NOMO-1 (cell line): ENCODE measurements at regions not wholly inside any gene's neighbourhood (a gene's known extent, or its start where the extent isn't known, plus 50 kb on each side); places are given as distances from the start of the nearest gene placed in this dataset.

ENCODE experiments used
- DNase-seq, 2 experiments: peaks; one replicate each; lab custom pipeline; 2025; ENCODE audit not compliant: unreplicated experiment in 2 of 2; lab: John Stamatoyannopoulos, UW

DNA sequence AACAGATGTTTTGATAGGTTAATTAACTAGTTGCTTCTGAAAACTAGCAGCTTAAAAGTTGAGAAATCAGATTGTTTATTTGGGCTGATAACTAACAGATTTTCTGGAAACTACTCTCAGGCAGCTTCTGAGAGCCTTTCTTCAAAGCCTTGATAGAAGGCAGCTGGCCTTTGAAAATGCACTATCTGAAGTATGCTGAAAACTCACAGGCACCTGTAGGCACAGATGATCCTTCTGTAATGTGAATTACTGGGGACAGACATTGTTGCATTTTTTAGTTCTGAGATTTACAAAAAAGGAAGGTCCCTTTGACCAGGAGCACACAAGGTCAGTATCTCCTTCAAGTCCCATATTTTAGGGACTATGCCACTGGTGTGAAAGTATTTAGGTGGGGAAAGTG, 460.8 kb upstream of the CNTN5 start:
- no peak for DNase-seq

- DNase-seq, result no peak
These were observed 459.5 kb upstream of the CNTN5 start for GRCh38 chr11:98561252-98561651.

- DNase-seq, result no peak
These were observed 458.8 kb upstream of the CNTN5 start for GRCh38 chr11:98561877-98562395.

DNA sequence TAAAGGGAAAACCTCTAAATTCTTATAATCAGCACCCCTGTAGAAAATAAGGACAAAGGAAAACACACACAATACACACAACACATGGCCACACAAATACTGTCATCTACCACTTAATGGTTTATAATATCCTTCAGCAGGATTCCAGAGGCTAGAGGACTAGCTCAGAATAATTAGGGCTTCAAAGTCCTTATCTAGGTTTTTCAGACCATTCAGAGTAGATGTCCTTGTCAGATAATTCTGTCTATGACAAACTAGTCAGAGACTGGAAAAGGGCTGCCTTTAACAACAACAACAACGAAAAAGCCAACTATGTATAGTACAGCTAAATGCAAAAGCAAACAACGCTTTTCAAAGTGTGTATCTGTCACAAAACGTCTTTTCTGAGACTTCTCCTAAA, 456.5 kb upstream of the CNTN5 start:
- DNase-seq, result no peak

- no peak for DNase-seq
These were observed 455.9 kb upstream of the CNTN5 start for GRCh38 chr11:98564881-98565280.

GRCh38 chr11:98565311-98565710, 455.4 kb upstream of the CNTN5 start:
- DNase-seq, result no peak

DNA sequence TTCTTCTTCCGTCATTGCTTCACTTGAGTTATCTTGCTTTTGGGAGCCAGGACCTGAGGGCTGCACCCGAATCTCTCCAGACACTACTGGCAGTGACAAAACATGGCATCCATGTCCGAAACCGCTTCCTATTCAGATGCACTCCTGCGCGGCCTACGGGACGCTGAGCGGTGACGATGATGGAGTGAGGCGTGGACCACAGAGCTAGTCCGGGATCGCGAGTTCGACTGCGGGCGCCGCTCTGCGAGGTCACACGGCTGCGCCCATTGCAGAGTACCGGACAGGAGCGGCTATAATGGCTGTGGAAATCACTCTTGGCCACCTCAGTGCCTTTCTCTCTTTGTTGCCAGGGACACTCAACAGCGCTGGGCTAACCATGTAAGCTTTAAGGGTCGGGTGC, 453.8 kb upstream of the CNTN5 start:
- no peak for DNase-seq

- DNase-seq, result no peak
These were observed 452.7 kb upstream of the CNTN5 start for GRCh38 chr11:98568013-98568412.

GRCh38 chr11:98572941-98573340, 447.8 kb upstream of the CNTN5 start:
- DNase-seq, result no peak

- no peak for DNase-seq
These were observed 432.9 kb upstream of the CNTN5 start for GRCh38 chr11:98587884-98588283.

- DNase-seq, result no peak
These were observed 430.8 kb upstream of the CNTN5 start for GRCh38 chr11:98589967-98590366.

DNA sequence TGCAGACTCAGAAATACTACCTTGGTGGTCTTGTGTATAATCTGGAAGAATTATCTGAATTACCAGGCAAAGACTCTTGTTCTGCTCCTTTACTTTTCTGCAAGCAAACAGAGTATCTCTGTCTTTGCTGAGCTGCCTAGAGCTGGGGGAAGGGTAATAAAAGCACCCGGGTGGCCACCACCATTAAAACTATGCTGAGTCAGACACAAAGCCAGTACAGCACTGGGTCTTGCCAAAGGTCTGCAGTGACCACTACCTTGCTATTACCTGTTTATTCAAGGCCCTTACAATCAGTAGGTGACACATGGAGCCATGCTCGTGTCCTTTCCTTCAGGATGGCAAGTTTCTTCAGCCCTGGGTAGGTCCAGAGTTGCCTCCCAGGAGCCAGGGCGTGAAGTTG, 420.6 kb upstream of the CNTN5 start:
- DNase-seq, result no peak

DNA sequence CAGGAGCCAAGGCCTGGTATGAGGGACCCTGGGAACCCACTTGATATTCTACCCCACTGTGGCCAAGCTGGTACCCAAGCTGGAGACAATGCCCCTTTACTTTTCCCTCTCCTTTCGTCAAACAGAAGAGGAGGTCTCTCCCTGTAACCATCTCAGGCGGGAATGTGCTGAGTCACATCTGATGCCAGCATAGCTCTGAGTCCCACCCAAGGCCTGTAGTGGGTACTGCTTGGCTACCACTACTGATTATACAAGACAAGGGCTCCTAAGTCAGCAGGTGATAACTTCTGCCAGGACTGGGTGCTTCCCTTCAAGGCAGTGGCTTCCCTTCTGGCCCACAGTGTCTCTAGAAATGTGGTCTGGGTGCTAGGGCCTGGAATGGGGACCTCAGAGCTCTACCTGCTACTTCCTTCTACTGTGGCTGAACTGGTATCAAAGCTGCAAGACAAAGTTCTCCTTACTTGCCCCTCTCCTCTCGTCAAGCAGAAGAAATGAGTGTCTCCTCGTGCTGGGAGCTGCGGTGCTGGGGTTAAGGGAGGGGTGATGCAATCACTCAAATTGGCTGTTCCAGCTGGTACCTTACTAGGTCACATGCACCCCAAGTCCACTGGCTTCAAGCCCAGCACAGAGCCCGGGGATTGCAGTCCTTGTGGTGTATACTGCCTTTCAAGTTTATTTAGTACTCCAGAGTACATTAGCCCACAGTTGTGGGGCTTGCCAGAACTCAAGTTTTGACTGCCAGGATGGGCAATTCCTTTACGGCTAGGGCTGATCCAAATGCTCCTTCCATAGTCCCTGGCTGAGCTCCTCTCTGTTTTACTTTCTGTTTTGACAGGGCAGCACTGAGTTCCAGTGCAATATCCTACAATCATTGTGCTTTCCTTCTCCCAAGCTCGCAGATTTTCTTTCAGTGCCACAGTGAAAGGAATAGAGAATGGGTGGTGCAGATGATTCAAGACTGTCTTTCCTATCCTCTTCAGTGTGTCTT, 419.7 kb upstream of the CNTN5 start:
- DNase-seq, result no peak

DNA sequence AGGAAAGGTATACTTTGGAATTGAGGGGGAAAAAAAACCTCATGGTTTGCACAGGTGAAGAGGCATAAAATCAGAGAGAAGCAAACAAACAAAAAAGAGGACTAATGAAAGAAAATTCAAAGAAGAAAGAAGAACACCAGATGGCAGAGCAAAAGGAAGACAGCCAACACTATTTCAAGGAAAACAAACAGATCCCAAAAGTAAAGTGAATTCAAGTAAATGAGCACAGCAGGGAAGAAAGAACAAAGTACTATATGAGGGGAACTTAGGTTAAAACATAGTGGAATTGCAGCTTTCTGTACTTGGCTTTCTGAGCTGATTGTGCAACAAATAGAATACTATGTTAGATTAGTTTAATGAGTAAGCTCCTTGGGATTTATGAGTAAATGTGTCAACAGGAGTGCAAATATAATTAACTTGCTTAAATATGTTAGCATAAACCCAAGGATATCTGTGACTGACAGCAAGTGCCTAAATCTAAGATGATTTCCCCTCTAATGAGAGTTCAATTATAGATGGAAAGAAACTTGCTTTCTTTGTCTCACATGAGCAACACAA, 404.6 kb upstream of the CNTN5 start:
- DNase-seq, result no peak

GRCh38 chr11:98621767-98622166, 399.0 kb upstream of the CNTN5 start:
- no peak for DNase-seq

DNA sequence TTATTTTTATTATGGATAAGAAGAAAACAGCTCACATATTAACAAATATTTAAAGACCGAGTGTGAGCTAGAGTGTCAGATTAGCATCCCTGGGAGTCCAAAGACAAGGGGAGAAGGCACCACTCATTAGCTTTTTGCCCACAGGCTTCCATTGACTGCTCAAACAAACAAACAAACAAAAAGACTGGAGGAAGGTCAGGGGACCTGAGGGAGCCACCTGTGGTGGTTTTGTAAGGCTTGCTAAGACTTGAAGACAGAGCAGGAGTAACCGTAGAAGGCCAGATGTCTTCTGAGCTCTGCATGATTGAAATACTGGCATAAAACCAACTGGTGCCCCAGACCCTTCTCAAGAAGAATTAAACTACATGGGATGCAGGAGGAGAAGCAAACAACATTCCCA, 395.2 kb upstream of the CNTN5 start:
- no peak for DNase-seq

DNA sequence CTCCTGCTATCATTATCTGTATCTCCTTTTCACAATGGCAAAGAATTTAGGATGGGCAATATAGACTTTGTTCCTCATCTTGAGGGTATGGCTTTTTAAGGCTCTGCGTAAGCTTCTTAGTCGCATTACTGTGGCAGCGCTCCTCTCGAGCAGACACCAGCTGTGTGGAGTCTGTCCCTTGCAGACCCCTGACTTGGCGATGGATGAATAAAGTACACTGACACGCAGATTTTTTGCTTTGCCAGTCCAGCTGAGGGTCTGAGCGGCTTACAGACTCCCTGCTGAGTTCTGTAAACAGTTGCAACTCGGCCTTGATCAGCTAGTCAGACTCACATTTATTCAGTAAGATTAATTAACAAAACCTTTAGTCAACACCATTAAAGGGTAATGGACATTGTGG, 390.0 kb upstream of the CNTN5 start:
- no peak for DNase-seq

GRCh38 chr11:98657711-98658110, 363.0 kb upstream of the CNTN5 start:
- no peak for DNase-seq

DNA sequence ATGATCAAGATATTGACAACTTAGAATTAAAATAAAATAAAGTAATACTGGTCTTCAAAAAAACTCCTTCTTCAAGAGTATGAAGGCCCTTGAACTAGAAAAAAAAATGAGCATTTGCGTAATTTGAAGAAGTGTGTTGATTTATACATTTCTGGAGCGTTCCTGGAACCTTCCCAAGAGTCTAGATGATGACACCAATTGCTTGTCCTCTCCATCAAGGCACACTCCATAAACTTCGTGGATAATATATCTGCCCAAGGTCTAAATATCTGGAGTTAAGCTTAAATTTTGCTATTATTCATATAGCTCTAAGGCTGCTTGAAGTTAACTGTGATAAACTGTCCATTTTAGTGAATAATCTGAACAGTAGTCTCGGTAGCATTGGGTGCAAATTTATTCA, 361.3 kb upstream of the CNTN5 start:
- DNase-seq, result no peak

GRCh38 chr11:98674390-98674789, 346.4 kb upstream of the CNTN5 start:
- no peak for DNase-seq

DNA sequence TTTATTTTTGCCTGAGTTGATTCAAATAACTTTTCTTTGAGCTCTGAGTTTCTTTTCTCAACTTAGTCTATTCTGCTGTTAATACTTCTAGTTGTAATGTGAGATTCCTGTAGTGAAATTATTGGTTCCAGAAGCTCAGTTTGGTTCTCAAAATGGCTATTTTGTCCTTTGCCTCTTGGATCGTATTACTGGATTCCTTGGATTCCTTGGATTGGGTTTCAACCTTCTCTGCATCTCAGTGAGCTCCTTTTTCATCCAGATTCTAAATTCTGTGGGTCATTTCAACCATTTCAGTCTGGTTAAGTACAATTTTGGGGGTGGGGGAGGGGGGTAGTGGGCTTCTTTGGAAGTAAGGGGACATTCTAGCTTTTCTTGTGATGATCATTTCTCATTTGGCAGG, 341.1 kb upstream of the CNTN5 start:
- no peak for DNase-seq

DNA sequence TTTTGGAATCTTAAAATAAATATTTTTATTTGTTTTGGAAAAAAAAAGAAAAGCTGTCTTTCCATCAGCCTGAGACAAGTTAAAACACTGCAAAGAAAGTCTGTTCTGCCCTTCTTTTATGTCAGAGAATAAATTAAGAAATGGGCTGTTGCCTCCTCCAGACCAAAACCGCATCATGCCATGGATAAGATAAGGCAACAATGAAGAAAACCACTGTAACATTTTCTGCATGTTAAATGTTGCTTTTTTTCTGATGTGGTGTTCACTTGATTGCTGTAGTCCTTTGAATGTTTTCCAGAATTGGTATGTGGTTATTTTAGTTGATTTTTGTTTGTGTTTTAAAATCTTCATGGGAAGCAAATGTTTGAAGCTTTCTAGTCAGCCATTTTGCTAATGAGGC, 319.2 kb upstream of the CNTN5 start:
- DNase-seq, result no peak
